GM21529 (cell line): ENCODE measurements at regions not wholly inside any gene's neighbourhood (a gene's known extent, or its start where the extent isn't known, plus 50 kb on each side); places are given as distances from the start of the nearest gene placed in this dataset.

Source experiments
- ATAC-seq: cut with Tn5 transposase; IDR thresholded peaks from one replicate; pipeline ENCODE4 v1.9.1; 2021; ENCODE audit not compliant: unreplicated experiment

- no peak for ATAC-seq
Measured at GRCh38 chr2:157935378-157935906, 59.3 kb upstream of the ACVR1 start.

DNA sequence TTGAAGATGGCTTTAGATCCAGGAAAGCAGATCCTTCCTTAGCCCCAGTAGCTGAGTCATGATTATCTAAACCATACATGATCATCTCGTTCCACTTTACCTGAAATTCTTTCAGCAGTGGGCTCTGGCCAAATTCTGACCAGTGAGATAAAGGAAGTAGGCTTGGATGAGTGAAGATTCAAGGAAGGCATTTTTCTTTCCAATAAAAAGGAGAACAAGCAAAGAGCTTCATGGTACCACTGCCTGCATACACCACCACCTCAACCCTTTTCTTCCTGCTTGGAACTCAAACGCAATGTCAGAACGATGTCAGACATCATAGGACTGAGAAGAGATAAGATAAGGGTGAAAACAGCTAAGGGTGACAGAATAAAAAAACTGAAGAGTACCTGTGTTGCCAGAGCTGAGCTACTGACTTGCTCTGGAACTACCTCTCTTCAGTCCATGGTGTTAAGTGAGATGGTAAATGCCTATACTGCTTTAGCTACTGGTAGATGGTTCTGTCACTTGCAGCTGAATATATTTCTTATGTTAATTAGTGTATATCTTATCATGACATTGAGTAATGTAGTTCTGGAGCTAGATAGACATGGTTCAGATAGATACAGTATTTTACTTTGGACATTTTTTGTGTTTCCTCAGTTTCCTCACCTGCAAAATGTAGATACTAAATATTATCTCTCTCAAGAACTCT lies 58.7 kb upstream of the ACVR1 start:
- no peak for ATAC-seq

DNA sequence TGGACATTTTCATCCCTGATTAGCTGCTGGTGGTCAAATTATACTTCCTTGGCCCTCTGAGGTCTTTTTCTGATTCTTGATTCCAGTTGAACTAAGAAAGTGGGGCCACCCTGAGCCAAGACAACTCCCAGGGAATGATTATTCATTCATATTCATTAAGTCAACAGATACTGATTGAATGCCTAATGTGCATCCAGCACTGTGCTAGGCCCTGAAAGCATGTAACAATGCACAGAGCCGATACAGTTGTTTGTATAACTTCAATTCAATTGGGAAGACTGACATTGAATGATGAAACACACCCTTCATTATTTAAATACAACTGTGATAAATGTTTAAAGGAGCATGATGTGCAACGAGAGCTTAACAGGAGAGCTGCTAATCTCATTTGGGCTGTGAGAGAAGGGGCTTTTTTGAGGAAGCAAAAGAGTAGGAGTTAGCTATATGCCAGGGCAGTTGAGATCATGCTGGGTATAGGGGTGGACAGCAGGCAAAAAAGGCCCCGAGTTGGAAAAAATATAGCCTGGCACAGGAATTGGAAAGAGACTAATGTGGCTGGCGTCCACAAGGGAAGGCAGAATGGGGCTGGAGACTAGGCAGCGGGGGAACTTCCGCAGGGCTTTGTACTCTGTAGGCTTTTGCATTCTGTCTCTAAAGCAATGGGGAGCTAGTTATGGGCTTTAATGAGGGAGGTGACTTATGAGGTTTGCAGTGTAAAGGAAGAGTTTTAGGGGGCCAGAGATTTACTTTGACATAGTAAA lies 57.2 kb upstream of the ACVR1 start:
- no peak for ATAC-seq

DNA sequence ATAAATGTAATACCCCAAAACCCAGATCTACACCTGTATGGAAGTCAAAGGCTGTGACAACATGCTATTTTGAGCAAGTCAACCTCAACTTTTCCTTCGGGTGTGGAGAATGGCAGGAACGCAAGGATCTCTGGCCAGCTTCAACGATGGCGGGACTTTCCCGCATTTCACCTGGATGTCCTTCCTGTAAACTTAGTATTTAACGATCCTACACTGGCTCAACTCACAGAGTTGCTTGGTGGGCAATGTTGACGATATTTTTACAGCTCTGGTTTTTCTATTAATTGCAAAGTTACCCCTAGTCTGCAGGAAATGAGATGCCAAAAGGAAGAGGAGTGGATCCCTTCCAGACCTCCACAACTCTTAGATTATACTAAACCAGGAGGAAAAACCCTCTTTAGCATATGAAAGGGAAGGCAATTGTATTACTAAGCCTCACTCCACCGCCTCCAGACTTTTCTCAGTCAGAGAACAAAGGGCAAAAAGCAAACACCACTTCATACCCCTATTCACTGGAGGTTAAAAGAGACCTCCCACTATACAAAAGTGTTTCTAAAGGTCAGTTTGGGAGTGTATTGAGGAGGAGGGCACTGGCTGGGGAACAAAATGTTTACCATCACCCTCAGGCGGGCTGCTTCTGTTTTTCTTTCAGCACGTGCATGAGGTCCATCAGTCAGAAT lies 56.5 kb upstream of the ACVR1 start:
- no peak for ATAC-seq

DNA sequence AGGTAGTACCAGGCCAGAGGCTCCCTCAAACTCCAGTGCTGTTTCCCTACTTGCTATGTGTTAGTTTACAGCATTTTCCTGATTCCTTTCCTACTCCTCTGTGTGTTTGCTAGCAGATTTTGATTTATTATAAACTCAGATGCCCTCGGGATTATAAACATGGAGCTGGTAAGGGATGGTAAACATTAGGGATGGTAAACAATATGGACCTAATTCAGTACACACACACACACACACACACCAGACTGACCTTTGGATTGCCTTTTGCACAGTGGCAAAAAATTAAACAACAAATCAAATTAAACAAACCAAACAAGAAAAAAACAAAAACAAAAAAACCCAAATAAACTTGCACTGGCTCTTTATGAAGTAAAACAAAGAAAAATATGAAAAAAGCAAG lies 55.4 kb upstream of the ACVR1 start:
- no peak for ATAC-seq

- no peak for ATAC-seq
Measured at GRCh38 chr2:157930728-157931127, 54.6 kb upstream of the ACVR1 start.

- no peak for ATAC-seq
Measured at GRCh38 chr2:157929871-157930667, 53.9 kb upstream of the ACVR1 start.

GRCh38 chr2:157928372-157928771 lies 52.2 kb upstream of the ACVR1 start:
- ATAC-seq = no peak

- ATAC-seq = no peak
Measured at GRCh38 chr2:157927155-157927554, 51.0 kb upstream of the ACVR1 start.
